ENCODE measurements at regions not wholly inside any gene's neighbourhood (a gene's known extent, or its start where the extent isn't known, plus 50 kb on each side); places are given as distances from the start of the nearest gene placed in this dataset.

GRCh38 chr14:103198131-103199105 is 75.2 kb downstream of the TNFAIP2 start:
- TF ChIP-seq POLR2A (IDR thresholded peaks at IDR 0.05) (peak in 1 of 4 donors; percentile 7), CTCF (IDR thresholded peaks at IDR 0.05) (no peak), POLR2AphosphoS5 (IDR thresholded peaks at IDR 0.05) (peak in 1 of 2 donors; percentile 46), EP300 (IDR thresholded peaks at IDR 0.05) (peak in 1 of 4 donors; percentile 8)
